ENCODE measurements at regions not wholly inside any gene's neighbourhood (a gene's known extent, or its start where the extent isn't known, plus 50 kb on each side); places are given as distances from the start of the nearest gene placed in this dataset.
A peak's percentile ranks its signal among the peaks of the same experiment; 100 is the strongest.
"Not testable (repeated sequence)": the region's sequence is repeated elsewhere in the genome, so short reads cannot be mapped to it uniquely, and the experiment has no call there.

DNA sequence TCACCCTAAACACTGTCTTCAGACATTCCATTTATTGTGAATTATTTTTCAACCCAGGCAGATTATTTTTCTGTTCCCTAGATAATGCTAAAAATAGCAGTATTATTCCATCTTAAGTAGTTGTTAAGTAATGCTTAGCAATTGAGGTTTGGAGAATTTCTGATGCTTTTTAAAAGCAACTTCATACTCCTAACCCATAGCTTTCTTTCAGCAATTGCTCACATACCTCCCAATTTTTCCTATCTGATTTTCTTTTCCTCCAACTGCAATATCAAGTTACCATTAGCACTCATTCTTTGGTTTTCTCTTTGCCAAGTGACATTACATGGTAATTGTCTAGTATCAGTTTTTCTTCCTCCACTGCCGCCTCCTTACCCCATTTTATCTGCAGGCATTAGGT lies 104.7 kb downstream of the GPR85 start:
- DNase-seq, result no peak

DNA sequence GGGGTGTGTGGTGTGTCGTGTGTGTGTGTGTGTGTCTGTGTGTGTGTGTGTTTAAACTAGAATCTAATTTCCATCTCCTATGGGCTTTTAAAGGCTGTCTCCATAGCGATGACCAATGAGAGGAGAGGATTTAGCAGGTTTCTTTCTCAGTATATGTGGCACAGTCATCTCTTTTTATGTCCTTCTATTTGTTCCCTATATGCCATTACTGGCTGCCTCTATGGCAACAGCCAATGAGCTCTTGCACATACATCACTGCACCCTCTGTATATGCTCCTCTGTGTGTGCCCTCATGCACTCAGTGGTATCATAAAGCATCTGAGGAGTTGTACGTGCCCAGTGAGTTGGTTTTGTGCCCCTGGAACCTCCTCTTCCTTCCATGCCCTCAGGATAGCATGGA lies 107.6 kb downstream of the GPR85 start:
- not testable (repeated sequence) for DNase-seq

GRCh38 chr7:112977244-112977955 lies 109.2 kb downstream of the GPR85 start:
- not testable (repeated sequence) for DNase-seq

DNA sequence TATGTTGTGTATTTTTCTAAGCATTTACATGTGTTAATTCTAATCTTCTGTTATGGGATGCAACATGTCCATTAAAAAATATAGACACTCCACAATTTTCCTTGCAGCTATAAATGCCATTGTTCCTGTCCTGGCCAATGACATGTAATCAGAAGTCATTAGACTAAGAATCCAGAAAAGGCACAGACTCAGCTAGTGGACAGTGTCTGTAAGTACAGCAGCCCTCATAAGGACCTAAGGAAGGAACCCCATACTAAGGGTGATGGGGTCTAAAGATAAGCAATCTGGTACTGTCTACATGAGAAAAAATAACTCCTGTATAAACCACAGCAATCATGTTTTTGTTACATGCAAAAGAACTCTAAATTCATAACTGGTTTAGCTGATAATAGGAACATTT lies 115.9 kb downstream of the GPR85 start:
- DNase-seq, result no peak

DNA sequence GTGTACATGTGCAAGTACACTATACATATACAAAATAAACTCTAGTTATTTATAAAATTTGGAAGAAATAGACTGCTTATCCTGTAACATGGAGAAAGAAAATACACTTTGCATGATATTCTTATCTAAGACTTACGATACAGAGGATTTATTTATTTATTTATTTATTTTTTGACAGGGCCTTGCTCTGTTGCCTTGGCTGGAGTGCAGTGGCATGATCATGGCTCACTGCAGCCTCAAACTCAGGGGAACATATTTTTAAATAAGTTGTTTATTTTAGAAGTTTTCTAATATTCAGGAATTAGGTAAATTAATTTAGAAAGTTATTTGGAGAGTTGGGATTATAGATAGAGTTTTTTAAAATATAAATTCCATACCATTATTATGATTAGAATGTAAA lies 116.7 kb downstream of the GPR85 start:
- no peak for DNase-seq

DNA sequence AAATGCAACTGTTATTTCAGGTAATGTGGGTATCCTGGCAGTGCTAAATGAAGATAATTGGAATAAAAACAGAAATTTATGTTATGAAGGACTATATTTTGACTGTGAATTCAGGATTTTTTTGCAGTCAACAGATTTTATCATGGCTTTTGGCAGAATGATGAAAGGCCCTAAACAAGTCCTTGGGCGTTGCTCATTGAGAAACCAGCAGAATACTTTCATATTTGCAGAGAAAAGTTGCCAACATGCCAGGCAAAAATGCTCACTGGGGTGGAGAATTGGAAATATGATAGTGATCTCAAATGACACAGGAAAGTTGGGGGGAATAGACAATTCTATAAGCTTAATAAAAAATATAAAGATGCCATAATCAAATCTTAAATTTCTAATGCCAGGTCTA lies 121.1 kb downstream of the GPR85 start:
- DNase-seq, result no peak

GRCh38 chr7:112963634-112964033 lies 123.0 kb downstream of the GPR85 start:
- DNase-seq, result no peak

GRCh38 chr7:112962815-112963214 lies 123.8 kb downstream of the GPR85 start:
- no peak for DNase-seq

DNA sequence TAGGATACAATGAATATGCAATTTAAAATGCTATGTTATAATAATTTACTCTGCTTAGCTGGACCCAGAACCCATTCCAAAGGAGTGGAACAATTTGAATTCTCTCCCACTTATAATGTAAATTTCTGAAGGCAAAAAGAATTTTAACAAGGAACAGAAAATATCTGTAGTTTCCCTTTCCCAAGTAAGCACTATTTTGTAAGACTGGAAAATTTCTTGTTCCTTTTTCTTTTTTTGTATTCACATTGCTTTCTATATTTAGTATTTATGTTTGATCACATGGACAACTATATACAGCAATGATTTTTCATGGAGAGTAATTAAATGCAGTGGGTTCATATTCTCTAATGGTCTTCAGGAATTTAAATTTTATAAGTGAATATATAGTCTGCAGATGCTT lies 127.4 kb downstream of the GPR85 start:
- no peak for DNase-seq

GRCh38 chr7:112958775-112959174 lies 127.9 kb downstream of the GPR85 start:
- DNase-seq, result no peak

- no peak for DNase-seq
Observed at GRCh38 chr7:112957901-112958300, 128.7 kb downstream of the GPR85 start.

DNA sequence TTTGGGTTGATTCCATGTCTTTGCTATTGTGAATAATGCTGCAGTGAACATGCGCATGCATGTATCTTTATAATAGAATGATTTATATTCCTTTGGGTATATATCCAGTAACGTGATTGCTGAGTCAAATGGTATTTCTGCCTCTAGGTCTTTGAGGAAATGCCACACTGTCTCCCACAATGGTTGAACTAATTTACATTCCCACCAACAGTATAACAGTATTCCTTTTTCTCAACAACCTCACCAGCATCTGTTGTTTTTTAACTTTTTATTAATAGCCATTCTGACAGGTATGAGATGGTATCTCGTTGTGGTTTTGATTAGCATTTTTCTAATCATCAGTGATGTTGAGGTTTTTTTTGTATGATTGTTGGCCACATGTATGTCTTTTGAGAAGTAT lies 133.6 kb downstream of the GPR85 start:
- DNase-seq, result not testable (repeated sequence)

- DNase-seq, result no peak
Observed at GRCh38 chr7:112951070-112951469, 135.6 kb downstream of the GPR85 start.

- DNase-seq, result not testable (repeated sequence)
Observed at GRCh38 chr7:112949682-112950081, 136.9 kb downstream of the GPR85 start.

GRCh38 chr7:112946350-112946749 lies 140.3 kb downstream of the GPR85 start:
- no peak for DNase-seq

DNA sequence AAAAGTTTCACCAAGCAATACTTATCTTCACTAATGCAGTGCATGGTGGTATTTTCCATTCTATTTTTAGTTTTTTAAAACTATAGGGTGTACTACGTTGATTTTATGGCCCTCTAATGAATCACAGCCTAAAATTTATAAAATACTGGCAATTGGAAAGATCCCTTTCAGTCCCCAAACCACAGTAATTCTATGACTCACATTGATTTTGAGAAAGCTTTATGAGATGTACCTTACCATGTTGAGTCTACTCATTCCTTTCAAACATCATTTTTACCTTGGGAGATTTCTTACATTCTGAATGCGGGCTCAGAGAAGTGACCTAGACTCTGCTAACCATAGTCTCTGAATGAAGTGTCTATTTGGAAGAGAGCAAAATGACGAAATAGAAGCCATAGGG lies 141.6 kb downstream of the GPR85 start:
- no peak for DNase-seq

DNA sequence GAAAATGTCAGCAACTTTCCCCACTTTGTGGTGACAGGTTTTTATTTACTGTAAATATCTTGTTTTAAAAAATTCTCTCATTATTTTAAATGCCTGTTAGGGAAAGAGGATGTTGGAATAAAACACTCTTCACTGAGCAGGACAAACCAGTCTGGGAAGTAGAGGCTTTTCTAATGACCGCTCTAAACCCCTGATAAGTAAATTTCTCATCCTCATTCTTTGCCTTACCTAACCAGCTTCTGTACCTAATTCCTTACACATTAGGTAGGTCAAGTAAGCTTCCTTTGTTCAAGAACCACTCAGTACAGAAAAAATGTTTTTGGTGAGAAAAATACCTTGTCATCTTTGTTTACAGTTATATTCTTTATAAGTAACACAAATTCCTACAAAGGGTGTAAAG lies 143.6 kb downstream of the GPR85 start:
- DNase-seq, result no peak

DNA sequence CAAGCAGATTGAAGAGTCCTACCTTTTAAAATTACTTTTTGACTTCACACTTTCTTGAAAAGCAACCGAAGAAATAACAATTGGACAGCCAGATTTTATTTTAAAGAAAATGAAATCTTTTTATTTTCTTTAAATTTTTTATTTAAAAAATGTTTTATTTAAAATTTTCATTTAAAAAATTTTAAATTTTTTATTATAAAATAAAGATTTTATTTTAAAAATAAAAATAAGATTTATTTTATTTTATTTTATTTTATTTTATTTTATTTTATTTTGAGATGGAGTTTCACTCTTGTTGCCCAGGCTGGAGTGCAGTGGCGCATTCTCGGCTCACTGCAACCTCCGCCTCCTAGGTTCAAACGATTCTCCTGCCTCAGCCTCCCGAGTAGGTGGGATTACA lies 144.5 kb downstream of the GPR85 start:
- DNase-seq, result not testable (repeated sequence)

- no peak for DNase-seq
Observed at GRCh38 chr7:112940314-112940732, 146.3 kb downstream of the GPR85 start.

GRCh38 chr7:112939574-112940313 lies 146.9 kb downstream of the GPR85 start:
- DNase-seq, result peak; percentile 99

DNA sequence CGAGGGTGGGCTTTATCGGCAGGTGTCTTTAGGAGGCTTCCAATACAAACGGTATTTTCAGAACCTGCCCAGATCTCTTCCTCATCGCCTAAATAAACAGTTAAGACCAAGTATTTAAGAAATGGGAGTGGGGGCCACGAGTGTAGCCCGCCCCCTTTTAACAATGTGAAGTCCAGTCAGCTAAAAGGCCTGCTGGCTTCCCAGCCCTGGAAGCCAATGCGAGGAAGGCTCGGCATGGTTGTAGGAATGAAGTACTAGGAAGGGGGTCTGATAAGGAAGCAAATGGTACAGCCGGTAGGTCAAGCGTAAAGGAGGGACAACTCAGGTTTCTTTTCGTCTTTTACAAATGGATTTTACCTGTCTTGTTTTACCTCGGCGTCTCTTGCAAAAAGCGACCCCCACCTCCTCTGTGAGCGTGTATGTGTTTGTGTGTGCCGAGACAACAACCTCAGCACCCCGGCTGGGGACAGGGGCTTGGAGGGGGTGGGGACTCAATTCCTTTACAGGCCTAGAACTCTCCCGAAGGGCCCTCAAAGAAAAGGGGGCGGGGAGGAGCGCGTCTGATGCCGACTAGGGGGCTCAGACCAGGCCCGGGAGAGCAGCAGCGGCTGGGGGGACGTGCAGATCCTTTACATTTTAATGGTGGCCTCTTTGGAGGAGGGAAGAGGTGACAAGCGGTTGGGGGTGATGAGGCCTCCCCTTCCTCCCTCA lies 147.6 kb downstream of the GPR85 start:
- no peak for DNase-seq

- no peak for DNase-seq
Observed at GRCh38 chr7:112937651-112938415, 147.6 kb upstream of the TMEM168 start.

DNA sequence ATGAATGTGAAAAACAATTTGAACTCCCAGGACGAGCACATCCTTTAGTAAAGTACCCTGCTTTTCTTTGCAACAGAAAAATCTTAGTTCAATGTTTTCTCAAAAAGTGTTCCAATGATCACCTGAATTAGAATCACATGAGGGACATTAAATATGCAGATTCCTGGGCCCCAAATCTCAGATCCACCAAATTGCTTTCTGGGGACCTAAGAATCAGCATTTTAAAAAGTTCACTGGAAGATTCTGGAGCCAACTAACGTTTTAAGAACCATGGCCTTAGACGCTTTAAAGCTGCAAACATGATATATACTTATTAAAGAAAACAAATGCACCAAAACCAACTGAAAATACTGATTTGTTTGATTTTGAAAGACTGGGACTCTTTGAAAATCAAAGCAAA lies 143.4 kb upstream of the TMEM168 start:
- no peak for DNase-seq
